Mesenchymal stem cell (in vitro differentiated cells and primary cell): ENCODE measurements at regions not wholly inside any gene's neighbourhood (a gene's known extent, or its start where the extent isn't known, plus 50 kb on each side); places are given as distances from the start of the nearest gene placed in this dataset.

Experiments
- DNase-seq: peaks from one replicate; pipeline ENCODE4 v3.0.0-alpha.2; 2013
- H2AFZ ChIP-seq: one replicate; pipeline ENCODE4 v1.6.1; 2013; ENCODE audit warnings: low read depth, mild to moderate bottlenecking, control low read depth, inconsistent platforms, low read length, moderate library complexity
- H2AK5ac ChIP-seq: 2 replicates; pipeline ENCODE4 v1.6.1; 2013; ENCODE audit warnings: low read length, moderate library complexity, mild to moderate bottlenecking, inconsistent platforms; ENCODE audit not compliant: severe bottlenecking
- H2BK120ac ChIP-seq: one replicate; pipeline ENCODE4 v1.6.1; 2013; ENCODE audit warnings: low read depth, mild to moderate bottlenecking, inconsistent platforms, low read length, moderate library complexity
- H2BK12ac ChIP-seq, 2 experiments: one replicate each; pipeline ENCODE4 v1.6.1; 2013; ENCODE audit warnings: inconsistent platforms in 2 of 2, low read length in 2 of 2, mild to moderate bottlenecking in 2 of 2, moderate library complexity in 2 of 2, control low read depth in 1 of 2
- H2BK15ac ChIP-seq: one replicate; pipeline ENCODE4 v1.6.1; 2013; ENCODE audit warnings: mild to moderate bottlenecking, low read depth, inconsistent platforms; ENCODE audit not compliant: poor library complexity, severe bottlenecking
- H2BK5ac ChIP-seq: 2 replicates; pipeline ENCODE4 v1.6.1; 2013; ENCODE audit warnings: low read depth, mild to moderate bottlenecking, low read length, control low read depth, inconsistent platforms; ENCODE audit not compliant: poor library complexity, severe bottlenecking
- H3K14ac ChIP-seq, 2 experiments: one replicate each; pipeline ENCODE4 v1.6.1; 2013; ENCODE audit warnings: inconsistent platforms in 2 of 2, low read length in 2 of 2, control low read depth in 1 of 2, mild to moderate bottlenecking in 1 of 2, moderate library complexity in 1 of 2
- H3K18ac ChIP-seq, 2 experiments: one replicate each; pipeline ENCODE4 v1.6.1; 2013; ENCODE audit warnings: inconsistent platforms in 2 of 2, low read length in 2 of 2, control low read depth in 1 of 2, low read depth in 1 of 2, mild to moderate bottlenecking in 1 of 2
- H3K23ac ChIP-seq, 2 experiments: one replicate each; pipeline ENCODE4 v1.6.1; 2013; ENCODE audit warnings: inconsistent platforms in 2 of 2, low read length in 2 of 2, mild to moderate bottlenecking in 2 of 2, moderate library complexity in 2 of 2, control low read depth in 1 of 2
- H3K27ac ChIP-seq: 2 replicates; pipeline ENCODE4 v1.5.1; 2013; ENCODE audit warnings: mild to moderate bottlenecking, moderate library complexity, low read length, control low read depth, inconsistent platforms; ENCODE audit not compliant: poor library complexity, severe bottlenecking
- H3K27me3 ChIP-seq, 2 experiments: 2 replicates each; pipeline versions ENCODE4 v1.6.1 to v1.7.0; 2013; ENCODE audit warnings: low read length in 2 of 2, mild to moderate bottlenecking in 2 of 2, moderate library complexity in 2 of 2, control low read depth in 1 of 2, inconsistent platforms in 1 of 2; ENCODE audit not compliant: control insufficient read depth in 1 of 2, insufficient read depth in 1 of 2
- H3K36me3 ChIP-seq, 2 experiments: 2 replicates each; pipeline versions ENCODE4 v1.6.1 to v1.7.0; 2013; ENCODE audit warnings: low read length in 2 of 2, control low read depth in 1 of 2, inconsistent platforms in 1 of 2, low read depth in 1 of 2, mild to moderate bottlenecking in 1 of 2; ENCODE audit not compliant: insufficient read depth in 2 of 2, control insufficient read depth in 1 of 2
- H3K4ac ChIP-seq, 2 experiments: one replicate each; pipeline ENCODE4 v1.6.1; 2013; ENCODE audit warnings: inconsistent platforms in 2 of 2, low read length in 2 of 2, mild to moderate bottlenecking in 2 of 2, moderate library complexity in 2 of 2, control low read depth in 1 of 2, low read depth in 1 of 2
- H3K4me1 ChIP-seq: 2 replicates; pipeline ENCODE4 v1.6.1; 2013; ENCODE audit warnings: low read depth, low read length, control low read depth; ENCODE audit not compliant: control insufficient read depth, insufficient read depth
- H3K4me2 ChIP-seq: 2 replicates; pipeline ENCODE4 v1.6.1; 2013; ENCODE audit warnings: low read length, mild to moderate bottlenecking, inconsistent platforms; ENCODE audit not compliant: poor library complexity, severe bottlenecking
- H3K4me3 ChIP-seq, 2 experiments: 2 replicates each; pipeline versions ENCODE4 v1.5.1 to v1.7.0; 2013; ENCODE audit warnings: low read length in 2 of 2, mild to moderate bottlenecking in 2 of 2, control low read depth in 1 of 2, low read depth in 1 of 2; ENCODE audit not compliant: insufficient read depth in 1 of 2
- H3K79me1 ChIP-seq: replicated peaks from 2 replicates; pipeline ENCODE4 v1.6.1; 2013; ENCODE audit warnings: mild to moderate bottlenecking, control low read depth, low read length, inconsistent platforms; ENCODE audit not compliant: poor library complexity, severe bottlenecking
- H3K9ac ChIP-seq: 2 replicates; pipeline ENCODE4 v1.7.0; 2013; ENCODE audit warnings: mild to moderate bottlenecking, low read length, moderate library complexity
- H3K9me3 ChIP-seq: 2 replicates; pipeline ENCODE4 v1.7.0; 2013; ENCODE audit warnings: mild to moderate bottlenecking, low read length; ENCODE audit not compliant: control insufficient read depth
- H4K8ac ChIP-seq: one replicate; pipeline ENCODE4 v1.6.1; 2013; ENCODE audit warnings: inconsistent platforms, mild to moderate bottlenecking, low read length, moderate library complexity
- H4K91ac ChIP-seq: one replicate; pipeline ENCODE4 v1.6.1; 2013; ENCODE audit warnings: mild to moderate bottlenecking, low read length, inconsistent platforms
- WGBS: methylation state at CpG from one replicate; pipeline ENCODE4 v1.1.7; 2013; ENCODE audit warnings: mixed read lengths; 5-methylcytosine and 5-hydroxymethylcytosine counted together

GRCh38 chr4:56251556-56251955, 135.7 kb downstream of the AASDH start:
- Histone ChIP-seq H2AFZ (no peak overlapping the region), H3K4ac (no peak overlapping the region), H3K9me3 (no peaks in the 10 kb centered on the region), H2BK120ac (no peak overlapping the region), H3K23ac (no peak overlapping the region), H3K9ac (no peak overlapping the region), H3K27me3 (peaks cover 0 to 10% of the 10 kb centered on the region in 2 experiments), H3K36me3 (no peaks in the 10 kb centered on the region), H3K4me1 (no peaks in the 10 kb centered on the region), H3K27ac (no peak overlapping the region), H3K79me1 (no peaks in the 10 kb centered on the region), H4K8ac (no peak overlapping the region), H3K14ac (no peak overlapping the region), H2BK5ac (no peak overlapping the region), H2BK12ac (no peak overlapping the region), H2BK15ac (no peak overlapping the region), H3K4me3 (no peak overlapping the region), H3K4me2 (no peak overlapping the region), H3K18ac (no peak overlapping the region), H2AK5ac (no peak overlapping the region), H4K91ac (no peak overlapping the region)
- 98% methylated on average over 3 of the region's 3 CpGs for WGBS
- no peak for DNase-seq

GRCh38 chr4:56250776-56251175, 136.5 kb downstream of the AASDH start:
- H3K18ac ChIP-seq = no peak overlapping the region
- H2BK5ac ChIP-seq = no peak overlapping the region
- H3K79me1 ChIP-seq = no peaks in the 10 kb centered on the region
- no peak overlapping the region for H3K4me3 ChIP-seq
- H3K36me3 ChIP-seq = no peaks in the 10 kb centered on the region
- H3K27me3 ChIP-seq = peaks cover 0 to 11% of the 10 kb centered on the region in 2 experiments
- H4K8ac ChIP-seq = no peak overlapping the region
- H3K4me1 ChIP-seq = no peaks in the 10 kb centered on the region
- H4K91ac ChIP-seq = no peak overlapping the region
- H2BK15ac ChIP-seq = no peak overlapping the region
- no peak for DNase-seq
- no peak overlapping the region for H2BK120ac ChIP-seq
- no peak overlapping the region for H3K27ac ChIP-seq
- H3K9ac ChIP-seq = no peak overlapping the region
- H3K4me2 ChIP-seq = no peak overlapping the region
- no peak overlapping the region for H3K14ac ChIP-seq
- H2AFZ ChIP-seq = no peak overlapping the region
- H3K9me3 ChIP-seq = no peaks in the 10 kb centered on the region
- no peak overlapping the region for H3K23ac ChIP-seq
- WGBS = 67% methylated on average over 1 of the region's 2 CpGs
- H3K4ac ChIP-seq = no peak overlapping the region
- no peak overlapping the region for H2AK5ac ChIP-seq
- H2BK12ac ChIP-seq = no peak overlapping the region

GRCh38 chr4:56247646-56248045, 139.6 kb downstream of the AASDH start:
- H3K4me2 ChIP-seq = no peak overlapping the region
- no peak overlapping the region for H2AFZ ChIP-seq
- no peak overlapping the region for H3K4me3 ChIP-seq
- no peak overlapping the region for H3K27ac ChIP-seq
- H3K4ac ChIP-seq = no peak overlapping the region
- H3K9me3 ChIP-seq = no peaks in the 10 kb centered on the region
- no peaks in the 10 kb centered on the region for H3K79me1 ChIP-seq
- no peak overlapping the region for H2BK15ac ChIP-seq
- no peak overlapping the region for H2BK120ac ChIP-seq
- 100% methylated on average over 4 of the region's 7 CpGs for WGBS
- H4K91ac ChIP-seq = no peak overlapping the region
- no peak overlapping the region for H3K23ac ChIP-seq
- no peaks in the 10 kb centered on the region for H3K4me1 ChIP-seq
- H4K8ac ChIP-seq = no peak overlapping the region
- H2BK12ac ChIP-seq = no peak overlapping the region
- H3K27me3 ChIP-seq = peaks cover 0 to 21% of the 10 kb centered on the region in 2 experiments
- H3K14ac ChIP-seq = no peak overlapping the region
- no peak overlapping the region for H2BK5ac ChIP-seq
- DNase-seq = no peak
- no peak overlapping the region for H3K9ac ChIP-seq
- no peak overlapping the region for H2AK5ac ChIP-seq
- no peak overlapping the region for H3K18ac ChIP-seq
- H3K36me3 ChIP-seq = no peaks in the 10 kb centered on the region

GRCh38 chr4:56246233-56246610, 141.1 kb downstream of the AASDH start:
- Histone ChIP-seq H3K4me1 (no peaks in the 10 kb centered on the region), H3K9me3 (no peaks in the 10 kb centered on the region), H2BK15ac (no peak overlapping the region), H3K79me1 (no peaks in the 10 kb centered on the region), H3K9ac (no peak overlapping the region), H2BK120ac (no peak overlapping the region), H4K91ac (no peak overlapping the region), H4K8ac (no peak overlapping the region), H2AFZ (no peak overlapping the region), H3K27ac (no peak overlapping the region), H2AK5ac (no peak overlapping the region), H3K18ac (no peak overlapping the region), H3K4me2 (no peak overlapping the region), H3K14ac (no peak overlapping the region), H2BK12ac (no peak overlapping the region), H3K4me3 (no peak overlapping the region), H3K36me3 (no peaks in the 10 kb centered on the region), H3K23ac (no peak overlapping the region), H3K4ac (no peak overlapping the region), H3K27me3 (peaks cover 0 to 21% of the 10 kb centered on the region in 2 experiments), H2BK5ac (no peak overlapping the region)
- no peak for DNase-seq
- WGBS = 67% methylated on average over 3 of the region's 3 CpGs
